ENCODE measurements at regions not wholly inside any gene's neighbourhood (a gene's known extent, or its start where the extent isn't known, plus 50 kb on each side); places are given as distances from the start of the nearest gene placed in this dataset.

GRCh38 chr6:5833120-5833519 lies 173.6 kb downstream of the NRN1 start:
- TF ChIP-seq, protein P1, sequence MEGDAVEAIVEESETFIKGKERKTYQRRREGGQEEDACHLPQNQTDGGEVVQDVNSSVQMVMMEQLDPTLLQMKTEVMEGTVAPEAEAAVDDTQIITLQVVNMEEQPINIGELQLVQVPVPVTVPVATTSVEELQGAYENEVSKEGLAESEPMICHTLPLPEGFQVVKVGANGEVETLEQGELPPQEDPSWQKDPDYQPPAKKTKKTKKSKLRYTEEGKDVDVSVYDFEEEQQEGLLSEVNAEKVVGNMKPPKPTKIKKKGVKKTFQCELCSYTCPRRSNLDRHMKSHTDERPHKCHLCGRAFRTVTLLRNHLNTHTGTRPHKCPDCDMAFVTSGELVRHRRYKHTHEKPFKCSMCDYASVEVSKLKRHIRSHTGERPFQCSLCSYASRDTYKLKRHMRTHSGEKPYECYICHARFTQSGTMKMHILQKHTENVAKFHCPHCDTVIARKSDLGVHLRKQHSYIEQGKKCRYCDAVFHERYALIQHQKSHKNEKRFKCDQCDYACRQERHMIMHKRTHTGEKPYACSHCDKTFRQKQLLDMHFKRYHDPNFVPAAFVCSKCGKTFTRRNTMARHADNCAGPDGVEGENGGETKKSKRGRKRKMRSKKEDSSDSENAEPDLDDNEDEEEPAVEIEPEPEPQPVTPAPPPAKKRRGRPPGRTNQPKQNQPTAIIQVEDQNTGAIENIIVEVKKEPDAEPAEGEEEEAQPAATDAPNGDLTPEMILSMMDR (IDR thresholded peaks at IDR 0.05; ENCODE audit: low read depth, low read length, poor library complexity, severe bottlenecking): no peak
- TF ChIP-seq EZH2phosphoT487 (IDR thresholded peaks at IDR 0.05; ENCODE audit: borderline replicate concordance, low read length): no peak
